ENCODE measurements at regions not wholly inside any gene's neighbourhood (a gene's known extent, or its start where the extent isn't known, plus 50 kb on each side); places are given as distances from the start of the nearest gene placed in this dataset.

DNA sequence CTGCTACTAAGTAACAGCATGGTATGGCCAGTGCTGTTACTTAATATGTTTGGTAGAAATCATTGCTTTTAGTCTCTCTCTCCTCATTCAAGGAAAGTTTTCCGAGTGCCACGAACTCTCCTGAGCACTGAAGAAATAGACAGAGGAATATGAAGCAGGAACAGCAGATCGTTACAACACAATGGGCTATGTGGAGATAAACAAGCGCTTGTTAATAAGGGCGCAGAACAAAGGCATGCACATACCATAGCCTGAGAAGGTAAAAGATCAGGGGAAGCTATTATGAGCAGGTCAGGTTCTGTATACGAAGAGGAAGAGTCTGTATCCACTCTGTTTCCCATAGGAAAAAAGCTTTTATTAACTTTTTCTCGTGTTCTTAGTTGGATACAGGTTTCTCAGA is 156.2 kb upstream of the CPNE8 start:
- no peak for DNase-seq (ENCODE audit: low read depth, low spot score)
- H3K4me2 ChIP-seq (ENCODE audit: low read length): no peak overlapping the region
- no peak overlapping the region for H3K4me3 ChIP-seq (replicated peaks in 1 of 2; ENCODE audit: low read depth in 1 of 2, low read length in 2 of 2)
- intact Hi-C loops (cut with micrococcal nuclease): no loop called here
- no peaks in the 10 kb centered on the region for H3K36me3 ChIP-seq (ENCODE audit: control insufficient read depth in 1 of 2, insufficient read depth in 2 of 2, low read length in 2 of 2)
- POLR2A ChIA-PET: no interaction called here
- no peaks in the 10 kb centered on the region for H3K9me2 ChIP-seq (ENCODE audit: insufficient read depth)
- BruUV-seq (replicated peaks): no TSS peak
- no peaks in the 10 kb centered on the region for H3K27me3 ChIP-seq (ENCODE audit: insufficient read depth, low read length)
- no peak overlapping the region for H2AFZ ChIP-seq (ENCODE audit: low read depth, low read length, poor library complexity, severe bottlenecking)
- H3K4me1 ChIP-seq (ENCODE audit: control insufficient read depth in 1 of 2, insufficient read depth in 2 of 2, low read length in 2 of 2): no peaks in the 10 kb centered on the region
- RAD21 ChIA-PET (ENCODE audit: low non-redundant PET in 1 of 2, low total read pairs in 2 of 2, uncharacterized antibody in 2 of 2, unreplicated experiment in 2 of 2): no interaction called here
- no peak for TF ChIP-seq POLR2A (IDR thresholded peaks at IDR 0.05; ENCODE audit: borderline replicate concordance, extremely low read depth, insufficient read depth, insufficient read length)
- TF ChIP-seq ZFX (IDR thresholded peaks at IDR 0.05): no peak
- no peak for TF ChIP-seq YY1 (IDR thresholded peaks at IDR 0.05; ENCODE audit: extremely low read depth, insufficient replicate concordance, low read depth, low read length)
- no peak for TF ChIP-seq EZH2phosphoT487 (IDR thresholded peaks at IDR 0.05; ENCODE audit: borderline replicate concordance)
- H3K9ac ChIP-seq (ENCODE audit: low read length): no peak overlapping the region
- CTCF ChIA-PET: no interaction called here
- H3K79me2 ChIP-seq (ENCODE audit: insufficient read depth, low read length): no peaks in the 10 kb centered on the region
- no peak overlapping the region for H3K27ac ChIP-seq (ENCODE audit: low read depth, low read length)
- no peaks in the 10 kb centered on the region for H3K9me3 ChIP-seq (ENCODE audit: control insufficient read depth in 1 of 2, insufficient read depth in 1 of 2, low read depth in 1 of 2, low read length in 2 of 2)
- no peaks in the 10 kb centered on the region for H4K20me1 ChIP-seq (ENCODE audit: insufficient read depth)
- no peak for ATAC-seq

DNA sequence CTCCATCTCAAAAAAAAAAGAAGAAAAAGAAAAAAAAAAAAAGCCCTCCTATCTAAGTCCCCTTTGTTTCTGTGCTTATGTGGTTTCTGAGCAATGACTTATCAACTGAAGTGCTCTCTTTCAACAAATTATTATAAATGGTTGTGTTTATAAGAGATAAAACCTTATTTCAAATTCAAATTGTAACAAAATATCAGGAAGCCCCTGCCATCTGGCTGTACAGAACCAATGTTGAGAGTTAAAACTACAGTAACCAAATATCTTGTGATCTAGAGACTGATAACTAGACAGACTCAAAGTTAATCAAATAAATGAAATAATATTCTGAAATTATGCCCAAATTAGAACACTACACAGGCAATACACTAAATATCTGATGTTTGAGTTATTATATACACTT is 143.0 kb upstream of the CPNE8 start:
- Histone ChIP-seq H3K9ac (ENCODE audit: low read length) (no peak overlapping the region), H3K27me3 (ENCODE audit: insufficient read depth, low read length) (no peaks in the 10 kb centered on the region), H3K36me3 (ENCODE audit: control insufficient read depth in 1 of 2, insufficient read depth in 2 of 2, low read length in 2 of 2) (no peaks in the 10 kb centered on the region), H3K9me3 (ENCODE audit: control insufficient read depth in 1 of 2, insufficient read depth in 1 of 2, low read depth in 1 of 2, low read length in 2 of 2) (no peaks in the 10 kb centered on the region), H3K27ac (ENCODE audit: low read depth, low read length) (no peak overlapping the region), H4K20me1 (ENCODE audit: insufficient read depth) (no peaks in the 10 kb centered on the region), H3K79me2 (ENCODE audit: insufficient read depth, low read length) (no peaks in the 10 kb centered on the region), H3K4me2 (ENCODE audit: low read length) (no peak overlapping the region), H3K4me3 (replicated peaks in 1 of 2; ENCODE audit: low read depth in 1 of 2, low read length in 2 of 2) (no peak overlapping the region), H3K4me1 (ENCODE audit: control insufficient read depth in 1 of 2, insufficient read depth in 2 of 2, low read length in 2 of 2) (no peaks in the 10 kb centered on the region), H2AFZ (ENCODE audit: low read depth, low read length, poor library complexity, severe bottlenecking) (no peak overlapping the region), H3K9me2 (ENCODE audit: insufficient read depth) (no peaks in the 10 kb centered on the region)
- intact Hi-C loops (cut with micrococcal nuclease): no loop called here
- POLR2A ChIA-PET: no interaction called here
- CTCF ChIA-PET: no interaction called here
- RAD21 ChIA-PET (ENCODE audit: low non-redundant PET in 1 of 2, low total read pairs in 2 of 2, uncharacterized antibody in 2 of 2, unreplicated experiment in 2 of 2): no interaction called here
- ATAC-seq: no peak
- DNase-seq (ENCODE audit: low read depth, low spot score): no peak
- TF ChIP-seq FOSL1 (IDR thresholded peaks at IDR 0.05; ENCODE audit: low read depth) (no peak), ZNF274 (IDR thresholded peaks at IDR 0.05; ENCODE audit: low read depth, low read length) (no peak), TCF7L2 (IDR thresholded peaks at IDR 0.05; ENCODE audit: borderline replicate concordance, extremely low read depth, insufficient read depth, insufficient read length) (no peak), POLR2AphosphoS5 (IDR thresholded peaks at IDR 0.05; ENCODE audit: low read depth, low read length) (no peak), ELF1 (IDR thresholded peaks at IDR 0.05; ENCODE audit: borderline replicate concordance, low read depth) (no peak), EZH2 (IDR thresholded peaks at IDR 0.05) (no peak), EZH2phosphoT487 (IDR thresholded peaks at IDR 0.05; ENCODE audit: borderline replicate concordance) (no peak), ZBTB33 (IDR thresholded peaks at IDR 0.05; ENCODE audit: extremely low read depth, insufficient replicate concordance, low read length) (no peak), JUND (IDR thresholded peaks at IDR 0.05) (no peak), EGR1 (IDR thresholded peaks at IDR 0.05; ENCODE audit: low read depth) (no peak), POLR2A (IDR thresholded peaks at IDR 0.05; ENCODE audit: borderline replicate concordance, extremely low read depth, insufficient read depth, insufficient read length) (no peak)
- TF ChIP-seq, protein P1, sequence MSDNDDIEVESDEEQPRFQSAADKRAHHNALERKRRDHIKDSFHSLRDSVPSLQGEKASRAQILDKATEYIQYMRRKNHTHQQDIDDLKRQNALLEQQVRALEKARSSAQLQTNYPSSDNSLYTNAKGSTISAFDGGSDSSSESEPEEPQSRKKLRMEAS (IDR thresholded peaks at IDR 0.05): no peak
- no TSS peak for BruUV-seq (replicated peaks)
